GM21737 (cell line): ENCODE measurements at regions not wholly inside any gene's neighbourhood (a gene's known extent, or its start where the extent isn't known, plus 50 kb on each side); places are given as distances from the start of the nearest gene placed in this dataset.
"Not testable (repeated sequence)": the region's sequence is repeated elsewhere in the genome, so short reads cannot be mapped to it uniquely, and the experiment has no call there.

Source experiments
- ATAC-seq: cut with Tn5 transposase; IDR thresholded peaks from one replicate; pipeline ENCODE4 v1.9.1; 2021; ENCODE audit warnings: mild to moderate bottlenecking, moderate library complexity; ENCODE audit not compliant: unreplicated experiment

GRCh38 chr10:65046831-65047230, 1525.6 kb downstream of the REEP3 start:
- no peak for ATAC-seq

- ATAC-seq = not testable (repeated sequence)
Measured at GRCh38 chr10:65052111-65052510, 1530.9 kb downstream of the REEP3 start.

GRCh38 chr10:65053397-65053796, 1532.2 kb downstream of the REEP3 start:
- not testable (repeated sequence) for ATAC-seq

GRCh38 chr10:65053831-65054351, 1532.7 kb downstream of the REEP3 start:
- ATAC-seq = not testable (repeated sequence)

GRCh38 chr10:65054701-65055100, 1533.5 kb downstream of the REEP3 start:
- ATAC-seq = not testable (repeated sequence)

- ATAC-seq = no peak
Measured at GRCh38 chr10:65065278-65065677, 1544.1 kb downstream of the REEP3 start.

GRCh38 chr10:65083222-65083621, 1562.0 kb downstream of the REEP3 start:
- no peak for ATAC-seq

GRCh38 chr10:65090991-65091390, 1569.8 kb downstream of the REEP3 start:
- ATAC-seq = no peak

GRCh38 chr10:65100146-65100545, 1578.9 kb downstream of the REEP3 start:
- ATAC-seq = no peak

GRCh38 chr10:65100881-65101280, 1579.7 kb downstream of the REEP3 start:
- ATAC-seq = not testable (repeated sequence)

- no peak for ATAC-seq
Measured at GRCh38 chr10:65110009-65110408, 1588.8 kb downstream of the REEP3 start.

GRCh38 chr10:65111059-65111458, 1589.9 kb downstream of the REEP3 start:
- ATAC-seq = not testable (repeated sequence)

GRCh38 chr10:65112573-65112972, 1591.4 kb downstream of the REEP3 start:
- ATAC-seq = no peak

- ATAC-seq = no peak
Measured at GRCh38 chr10:65123120-65123519, 1601.9 kb downstream of the REEP3 start.

- no peak for ATAC-seq
Measured at GRCh38 chr10:65125212-65125611, 1604.0 kb downstream of the REEP3 start.

GRCh38 chr10:65126288-65126687, 1605.1 kb downstream of the REEP3 start:
- no peak for ATAC-seq

GRCh38 chr10:65128277-65128676, 1607.1 kb downstream of the REEP3 start:
- no peak for ATAC-seq

- no peak for ATAC-seq
Measured at GRCh38 chr10:65130162-65130758, 1609.1 kb downstream of the REEP3 start.

GRCh38 chr10:65133652-65134051, 1612.5 kb downstream of the REEP3 start:
- ATAC-seq = no peak

GRCh38 chr10:65135508-65135907, 1614.3 kb downstream of the REEP3 start:
- ATAC-seq = no peak

- ATAC-seq = no peak
Measured at GRCh38 chr10:65142641-65143435, 1621.6 kb downstream of the REEP3 start.

GRCh38 chr10:65143723-65144122, 1622.5 kb downstream of the REEP3 start:
- no peak for ATAC-seq
